ENCODE measurements at regions not wholly inside any gene's neighbourhood (a gene's known extent, or its start where the extent isn't known, plus 50 kb on each side); places are given as distances from the start of the nearest gene placed in this dataset.

DNA sequence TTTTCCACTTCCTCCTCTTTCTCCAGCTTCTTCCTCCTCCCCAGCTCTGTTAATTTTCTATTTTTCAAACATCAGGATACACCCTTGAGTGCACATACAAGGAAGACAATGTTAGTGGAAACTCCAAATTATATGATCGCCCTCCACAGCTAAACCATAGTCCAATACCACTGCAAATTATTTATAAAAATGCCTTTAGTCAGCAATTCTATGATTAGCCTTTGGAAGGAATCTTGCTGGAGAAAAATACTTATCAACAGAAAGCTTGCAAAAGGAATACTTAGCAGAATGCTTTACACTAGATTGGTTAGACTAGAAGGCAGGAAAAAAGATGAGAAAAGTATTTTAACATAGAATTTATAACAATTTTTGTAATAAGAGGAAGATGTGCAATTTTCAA is 178.9 kb downstream of the FAM124B start:
- TF ChIP-seq POU2F2 (IDR thresholded peaks at IDR 0.05; ENCODE audit: low read depth, low read length) (no peak), POLR2A (IDR thresholded peaks at IDR 0.05; ENCODE audit: low read depth, low read length) (no peak)
